HG03378 (cell line): ENCODE measurements at regions not wholly inside any gene's neighbourhood (a gene's known extent, or its start where the extent isn't known, plus 50 kb on each side); places are given as distances from the start of the nearest gene placed in this dataset.

Experiments
- ATAC-seq: cut with Tn5 transposase; IDR thresholded peaks from one replicate; pipeline ENCODE4 v1.9.1; 2021; ENCODE audit warnings: mild to moderate bottlenecking, moderate library complexity; ENCODE audit not compliant: unreplicated experiment

GRCh38 chr1:87558921-87559320 lies 230.2 kb downstream of the LMO4 start:
- no peak for ATAC-seq

- no peak for ATAC-seq
Observed at GRCh38 chr1:87560137-87560536, 231.5 kb downstream of the LMO4 start.

- ATAC-seq = no peak
Observed at GRCh38 chr1:87560601-87561360, 232.1 kb downstream of the LMO4 start.

GRCh38 chr1:87563211-87563610 lies 234.5 kb downstream of the LMO4 start:
- no peak for ATAC-seq

GRCh38 chr1:87565861-87566260 lies 237.2 kb downstream of the LMO4 start:
- no peak for ATAC-seq

GRCh38 chr1:87568005-87568404 lies 239.3 kb downstream of the LMO4 start:
- ATAC-seq = no peak

GRCh38 chr1:87568911-87569310 lies 240.2 kb downstream of the LMO4 start:
- ATAC-seq = no peak

- ATAC-seq = no peak
Observed at GRCh38 chr1:87572008-87572407, 243.3 kb downstream of the LMO4 start.

GRCh38 chr1:87572891-87573290 lies 244.2 kb downstream of the LMO4 start:
- ATAC-seq = no peak

- ATAC-seq = no peak
Observed at GRCh38 chr1:87575528-87575927, 246.8 kb downstream of the LMO4 start.

- ATAC-seq = no peak
Observed at GRCh38 chr1:87578464-87578863, 249.8 kb downstream of the LMO4 start.

- no peak for ATAC-seq
Observed at GRCh38 chr1:87583459-87583858, 254.8 kb downstream of the LMO4 start.

GRCh38 chr1:87584586-87584985 lies 255.9 kb downstream of the LMO4 start:
- ATAC-seq = no peak

GRCh38 chr1:87586501-87586900 lies 257.8 kb downstream of the LMO4 start:
- ATAC-seq = no peak

GRCh38 chr1:87588495-87588894 lies 259.8 kb downstream of the LMO4 start:
- peak; percentile 81 for ATAC-seq

GRCh38 chr1:87591492-87591891 lies 262.8 kb downstream of the LMO4 start:
- no peak for ATAC-seq

- ATAC-seq = peak; percentile 74
Observed at GRCh38 chr1:87592156-87592555, 263.5 kb downstream of the LMO4 start.

- ATAC-seq = no peak
Observed at GRCh38 chr1:87594736-87595383, 266.2 kb downstream of the LMO4 start.

GRCh38 chr1:87595384-87595781 lies 266.7 kb downstream of the LMO4 start:
- no peak for ATAC-seq

GRCh38 chr1:87598429-87598828 lies 269.7 kb downstream of the LMO4 start:
- no peak for ATAC-seq

- ATAC-seq = no peak
Observed at GRCh38 chr1:87599569-87599968, 270.9 kb downstream of the LMO4 start.

- no peak for ATAC-seq
Observed at GRCh38 chr1:87600055-87600850, 271.6 kb downstream of the LMO4 start.
